ENCODE measurements at regions not wholly inside any gene's neighbourhood (a gene's known extent, or its start where the extent isn't known, plus 50 kb on each side); places are given as distances from the start of the nearest gene placed in this dataset.

GRCh38 chr18:78727057-78727739 is 252.4 kb upstream of the SALL3 start:
- H3K4me3 ChIP-seq, result no peak overlapping the region
- H3K9me3 ChIP-seq, result no peaks in the 10 kb centered on the region
- intact Hi-C loops (cut with DNase I; ENCODE audit: low total_unique reads), result no loop called here
- no peaks in the 10 kb centered on the region for H3K4me1 ChIP-seq
- no peaks in the 10 kb centered on the region for H3K27me3 ChIP-seq
- no peak overlapping the region for H3K27ac ChIP-seq
- DNase-seq, result no peak
- TF ChIP-seq CTCF (IDR thresholded peaks at IDR 0.05) (no peak), POLR2A (IDR thresholded peaks at IDR 0.05) (no peak)
- 72 to 77% methylated on average over 17 to 25 of the region's 25 CpGs for WGBS, 2 donors
- no peaks in the 10 kb centered on the region for H3K36me3 ChIP-seq (ENCODE audit: low read depth, missing control alignments)

GRCh38 chr18:78727877-78728783 is 251.5 kb upstream of the SALL3 start:
- intact Hi-C loops (cut with DNase I; ENCODE audit: low total_unique reads), result no loop called here
- Histone ChIP-seq H3K27me3 (no peaks in the 10 kb centered on the region), H3K27ac (no peak overlapping the region), H3K4me1 (no peaks in the 10 kb centered on the region), H3K4me3 (no peak overlapping the region), H3K9me3 (no peaks in the 10 kb centered on the region), H3K36me3 (ENCODE audit: low read depth, missing control alignments) (no peaks in the 10 kb centered on the region)
- TF ChIP-seq POLR2A (IDR thresholded peaks at IDR 0.05), result no peak
- no peak for TF ChIP-seq CTCF (IDR thresholded peaks at IDR 0.05)
- 86 to 91% methylated on average over 22 of the region's 22 CpGs for WGBS, 2 donors
- DNase-seq, result no peak

GRCh38 chr18:78728784-78729467 is 250.7 kb upstream of the SALL3 start:
- TF ChIP-seq CTCF (IDR thresholded peaks at IDR 0.05), result no peak
- no peak for TF ChIP-seq POLR2A (IDR thresholded peaks at IDR 0.05)
- no peaks in the 10 kb centered on the region for H3K36me3 ChIP-seq (ENCODE audit: low read depth, missing control alignments)
- intact Hi-C loops (cut with DNase I; ENCODE audit: low total_unique reads), result no loop called here
- no peak overlapping the region for H3K27ac ChIP-seq
- no peaks in the 10 kb centered on the region for H3K4me1 ChIP-seq
- no peak for DNase-seq
- H3K9me3 ChIP-seq, result no peaks in the 10 kb centered on the region
- 83 to 91% methylated on average over 22 to 25 of the region's 25 CpGs for WGBS, 2 donors
- no peak overlapping the region for H3K4me3 ChIP-seq
- H3K27me3 ChIP-seq, result no peaks in the 10 kb centered on the region

GRCh38 chr18:78730546-78730945 is 249.1 kb upstream of the SALL3 start:
- H3K4me1 ChIP-seq, result no peaks in the 10 kb centered on the region
- H3K9me3 ChIP-seq, result no peaks in the 10 kb centered on the region
- no peaks in the 10 kb centered on the region for H3K27me3 ChIP-seq
- no peak overlapping the region for H3K4me3 ChIP-seq
- WGBS, 2 donors, result 33 to 52% methylated on average over 10 of the region's 10 CpGs
- intact Hi-C loops (cut with DNase I; ENCODE audit: low total_unique reads), result no loop called here
- H3K27ac ChIP-seq, result no peak overlapping the region
- TF ChIP-seq CTCF (IDR thresholded peaks at IDR 0.05) (no peak), POLR2A (IDR thresholded peaks at IDR 0.05) (no peak)
- DNase-seq, result no peak
- no peaks in the 10 kb centered on the region for H3K36me3 ChIP-seq (ENCODE audit: low read depth, missing control alignments)
